ENCODE measurements at regions not wholly inside any gene's neighbourhood (a gene's known extent, or its start where the extent isn't known, plus 50 kb on each side); places are given as distances from the start of the nearest gene placed in this dataset.

GRCh38 chr10:113455947-113456346 lies 96.9 kb upstream of the HABP2 start:
- H3K27me3 ChIP-seq (ENCODE audit: insufficient read depth, low read length) = no peaks in the 10 kb centered on the region
- H3K9me3 ChIP-seq (ENCODE audit: low read length) = no peaks in the 10 kb centered on the region
- H3K4me1 ChIP-seq (ENCODE audit: insufficient read depth, low read length) = peaks cover 3% of the 10 kb centered on the region
- H3K4me3 ChIP-seq (ENCODE audit: low read length) = no peak overlapping the region
- H3K36me3 ChIP-seq (ENCODE audit: insufficient read depth, low read length) = no peaks in the 10 kb centered on the region
- no peak overlapping the region for H2AFZ ChIP-seq (ENCODE audit: low read depth, low read length)

GRCh38 chr10:113456741-113457140 lies 96.1 kb upstream of the HABP2 start:
- Histone ChIP-seq H3K36me3 (ENCODE audit: insufficient read depth, low read length) (no peaks in the 10 kb centered on the region), H3K4me1 (ENCODE audit: insufficient read depth, low read length) (peaks cover 3% of the 10 kb centered on the region), H2AFZ (ENCODE audit: low read depth, low read length) (no peak overlapping the region), H3K4me3 (ENCODE audit: low read length) (no peak overlapping the region), H3K27me3 (ENCODE audit: insufficient read depth, low read length) (no peaks in the 10 kb centered on the region), H3K9me3 (ENCODE audit: low read length) (no peaks in the 10 kb centered on the region)

DNA sequence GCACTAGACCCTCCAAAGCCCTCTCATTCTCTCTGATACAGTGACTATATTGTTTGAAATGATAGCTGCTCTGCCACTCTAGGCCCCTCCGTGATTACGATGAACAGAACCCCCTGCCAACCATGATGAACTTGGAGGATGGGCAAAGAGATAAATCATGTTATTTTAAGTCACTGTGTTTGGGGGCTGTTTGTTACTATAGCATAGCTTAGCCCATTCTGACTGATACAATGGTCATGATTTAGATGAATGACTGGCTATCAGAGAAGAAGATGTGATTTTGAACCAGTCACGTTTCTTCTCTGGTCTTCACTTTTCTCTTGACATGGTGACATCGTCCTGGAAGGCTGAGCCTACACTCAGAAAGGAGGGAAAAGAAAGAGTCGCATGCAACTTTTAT lies 95.4 kb upstream of the HABP2 start:
- no peaks in the 10 kb centered on the region for H3K9me3 ChIP-seq (ENCODE audit: low read length)
- H2AFZ ChIP-seq (ENCODE audit: low read depth, low read length) = no peak overlapping the region
- H3K27me3 ChIP-seq (ENCODE audit: insufficient read depth, low read length) = no peaks in the 10 kb centered on the region
- peaks cover 3% of the 10 kb centered on the region for H3K4me1 ChIP-seq (ENCODE audit: insufficient read depth, low read length)
- no peak overlapping the region for H3K4me3 ChIP-seq (ENCODE audit: low read length)
- no peaks in the 10 kb centered on the region for H3K36me3 ChIP-seq (ENCODE audit: insufficient read depth, low read length)

GRCh38 chr10:113458451-113458850 lies 94.4 kb upstream of the HABP2 start:
- H3K36me3 ChIP-seq (ENCODE audit: insufficient read depth, low read length) = no peaks in the 10 kb centered on the region
- H2AFZ ChIP-seq (ENCODE audit: low read depth, low read length) = no peak overlapping the region
- no peaks in the 10 kb centered on the region for H3K27me3 ChIP-seq (ENCODE audit: insufficient read depth, low read length)
- no peak overlapping the region for H3K4me3 ChIP-seq (ENCODE audit: low read length)
- H3K4me1 ChIP-seq (ENCODE audit: insufficient read depth, low read length) = peaks cover 3% of the 10 kb centered on the region
- no peaks in the 10 kb centered on the region for H3K9me3 ChIP-seq (ENCODE audit: low read length)

GRCh38 chr10:113458944-113459343 lies 93.9 kb upstream of the HABP2 start:
- no peaks in the 10 kb centered on the region for H3K27me3 ChIP-seq (ENCODE audit: insufficient read depth, low read length)
- peaks cover 3% of the 10 kb centered on the region for H3K4me1 ChIP-seq (ENCODE audit: insufficient read depth, low read length)
- H3K36me3 ChIP-seq (ENCODE audit: insufficient read depth, low read length) = no peaks in the 10 kb centered on the region
- H2AFZ ChIP-seq (ENCODE audit: low read depth, low read length) = no peak overlapping the region
- no peaks in the 10 kb centered on the region for H3K9me3 ChIP-seq (ENCODE audit: low read length)
- H3K4me3 ChIP-seq (ENCODE audit: low read length) = no peak overlapping the region

DNA sequence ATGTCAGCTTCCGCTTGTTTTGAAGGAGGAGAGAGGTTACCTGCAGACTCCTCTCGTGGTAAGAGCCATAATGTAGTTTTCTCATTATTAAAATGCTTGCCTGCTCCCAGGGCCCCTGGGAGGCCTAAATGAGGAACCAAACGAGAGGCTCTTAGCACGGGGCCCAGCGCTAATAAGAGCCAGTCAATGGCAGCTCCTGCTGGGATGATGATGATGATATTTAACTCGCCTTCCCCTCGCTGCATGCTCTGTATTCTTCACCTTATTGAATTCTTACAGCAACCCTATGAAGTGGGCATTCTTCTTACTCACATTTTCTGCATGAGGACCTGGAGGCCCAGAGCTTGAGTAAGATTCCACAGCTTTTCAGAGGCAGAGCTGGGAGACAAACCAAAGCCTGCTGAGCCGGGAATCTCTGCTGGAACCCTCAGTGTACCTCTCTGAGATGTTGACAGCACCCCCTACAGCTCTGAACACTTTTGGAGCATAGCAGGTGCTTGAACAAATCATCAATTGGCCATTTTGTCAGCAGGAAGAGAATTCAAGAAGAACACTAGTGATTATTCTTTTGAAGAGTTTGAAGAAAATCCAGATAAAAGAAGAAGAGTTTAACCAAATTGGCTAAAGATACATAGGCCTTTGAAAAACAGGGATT lies 93.1 kb upstream of the HABP2 start:
- H3K36me3 ChIP-seq (ENCODE audit: insufficient read depth, low read length) = no peaks in the 10 kb centered on the region
- no peak overlapping the region for H3K4me3 ChIP-seq (ENCODE audit: low read length)
- no peaks in the 10 kb centered on the region for H3K4me1 ChIP-seq (ENCODE audit: insufficient read depth, low read length)
- H3K27me3 ChIP-seq (ENCODE audit: insufficient read depth, low read length) = no peaks in the 10 kb centered on the region
- H2AFZ ChIP-seq (ENCODE audit: low read depth, low read length) = no peak overlapping the region
- no peaks in the 10 kb centered on the region for H3K9me3 ChIP-seq (ENCODE audit: low read length)

GRCh38 chr10:113463083-113463482 lies 89.8 kb upstream of the HABP2 start:
- Histone ChIP-seq H3K9me3 (ENCODE audit: low read length) (no peaks in the 10 kb centered on the region), H3K36me3 (ENCODE audit: insufficient read depth, low read length) (no peaks in the 10 kb centered on the region), H3K4me1 (ENCODE audit: insufficient read depth, low read length) (no peaks in the 10 kb centered on the region), H3K27me3 (ENCODE audit: insufficient read depth, low read length) (no peaks in the 10 kb centered on the region), H2AFZ (ENCODE audit: low read depth, low read length) (no peak overlapping the region), H3K4me3 (ENCODE audit: low read length) (no peak overlapping the region)

GRCh38 chr10:113463777-113464176 lies 89.1 kb upstream of the HABP2 start:
- no peaks in the 10 kb centered on the region for H3K9me3 ChIP-seq (ENCODE audit: low read length)
- no peaks in the 10 kb centered on the region for H3K4me1 ChIP-seq (ENCODE audit: insufficient read depth, low read length)
- H3K4me3 ChIP-seq (ENCODE audit: low read length) = no peak overlapping the region
- no peak overlapping the region for H2AFZ ChIP-seq (ENCODE audit: low read depth, low read length)
- H3K36me3 ChIP-seq (ENCODE audit: insufficient read depth, low read length) = no peaks in the 10 kb centered on the region
- no peaks in the 10 kb centered on the region for H3K27me3 ChIP-seq (ENCODE audit: insufficient read depth, low read length)

- Histone ChIP-seq H3K9me3 (ENCODE audit: low read length) (no peaks in the 10 kb centered on the region), H3K4me3 (ENCODE audit: low read length) (no peak overlapping the region), H3K36me3 (ENCODE audit: insufficient read depth, low read length) (no peaks in the 10 kb centered on the region), H3K4me1 (ENCODE audit: insufficient read depth, low read length) (no peaks in the 10 kb centered on the region), H3K27me3 (ENCODE audit: insufficient read depth, low read length) (no peaks in the 10 kb centered on the region), H2AFZ (ENCODE audit: low read depth, low read length) (no peak overlapping the region)
Observed at GRCh38 chr10:113469796-113470195, 83.1 kb upstream of the HABP2 start.

GRCh38 chr10:113470372-113471240 lies 82.2 kb upstream of the HABP2 start:
- H3K4me1 ChIP-seq (ENCODE audit: insufficient read depth, low read length) = no peaks in the 10 kb centered on the region
- H3K36me3 ChIP-seq (ENCODE audit: insufficient read depth, low read length) = no peaks in the 10 kb centered on the region
- no peaks in the 10 kb centered on the region for H3K27me3 ChIP-seq (ENCODE audit: insufficient read depth, low read length)
- H3K4me3 ChIP-seq (ENCODE audit: low read length) = no peak overlapping the region
- H2AFZ ChIP-seq (ENCODE audit: low read depth, low read length) = no peak overlapping the region
- no peaks in the 10 kb centered on the region for H3K9me3 ChIP-seq (ENCODE audit: low read length)

GRCh38 chr10:113471241-113471996 lies 81.4 kb upstream of the HABP2 start:
- H3K9me3 ChIP-seq (ENCODE audit: low read length) = no peaks in the 10 kb centered on the region

GRCh38 chr10:113473011-113473410 lies 79.8 kb upstream of the HABP2 start:
- no peaks in the 10 kb centered on the region for H3K9me3 ChIP-seq (ENCODE audit: low read length)
- no peaks in the 10 kb centered on the region for H3K4me1 ChIP-seq (ENCODE audit: insufficient read depth, low read length)
- peaks cover 3% of the 10 kb centered on the region for H3K27me3 ChIP-seq (ENCODE audit: insufficient read depth, low read length)
- no peak overlapping the region for H2AFZ ChIP-seq (ENCODE audit: low read depth, low read length)
- no peaks in the 10 kb centered on the region for H3K36me3 ChIP-seq (ENCODE audit: insufficient read depth, low read length)
- H3K4me3 ChIP-seq (ENCODE audit: low read length) = no peak overlapping the region

More at GRCh38 chr10:113471241-113471996, 81.4 kb upstream of the HABP2 start:
- Histone ChIP-seq H3K4me3 (ENCODE audit: low read length) (no peak overlapping the region), H3K27me3 (ENCODE audit: insufficient read depth, low read length) (no peaks in the 10 kb centered on the region), H3K4me1 (ENCODE audit: insufficient read depth, low read length) (no peaks in the 10 kb centered on the region), H2AFZ (ENCODE audit: low read depth, low read length) (no peak overlapping the region), H3K36me3 (ENCODE audit: insufficient read depth, low read length) (no peaks in the 10 kb centered on the region)

DNA sequence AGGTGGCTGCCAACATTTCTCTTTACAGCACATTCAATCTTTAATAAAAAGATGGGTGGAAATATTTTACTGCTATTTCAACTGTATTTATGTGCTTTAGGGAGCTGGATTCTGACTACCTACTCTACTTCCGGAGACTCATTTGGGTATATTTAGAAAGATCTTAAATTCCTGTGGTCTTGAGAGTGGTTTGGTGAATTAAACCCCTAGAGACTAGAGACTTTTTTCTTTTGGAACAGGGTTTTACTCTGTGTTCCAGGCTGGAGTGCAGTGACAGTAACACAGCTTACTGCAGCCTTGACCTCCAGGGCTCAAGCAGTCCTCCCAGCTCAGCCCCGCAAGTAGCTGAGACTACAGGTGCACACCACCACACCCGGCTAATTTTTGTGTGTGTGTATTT lies 79.0 kb upstream of the HABP2 start:
- H3K27me3 ChIP-seq (ENCODE audit: insufficient read depth, low read length) = peaks cover 3% of the 10 kb centered on the region
- H3K4me3 ChIP-seq (ENCODE audit: low read length) = no peak overlapping the region

More for the DNA sequence above, 79.0 kb upstream of the HABP2 start:
- H3K4me1 ChIP-seq (ENCODE audit: insufficient read depth, low read length) = no peaks in the 10 kb centered on the region
- no peaks in the 10 kb centered on the region for H3K9me3 ChIP-seq (ENCODE audit: low read length)
- no peak overlapping the region for H2AFZ ChIP-seq (ENCODE audit: low read depth, low read length)
- H3K36me3 ChIP-seq (ENCODE audit: insufficient read depth, low read length) = no peaks in the 10 kb centered on the region

Data from neuron (in vitro differentiated cells).